Upper lobe of right lung (tissue), 1 donor: ENCODE measurements at regions not wholly inside any gene's neighbourhood (a gene's known extent, or its start where the extent isn't known, plus 50 kb on each side); places are given as distances from the start of the nearest gene placed in this dataset.
"Not testable (repeated sequence)": the region's sequence is repeated elsewhere in the genome, so short reads cannot be mapped to it uniquely, and the experiment has no call there.

Experiments
- ATAC-seq: fragments of 200-7000 bp; cut with Tn5 transposase; one replicate; pipeline ENCODE4 v1.9.1; 2020; ENCODE audit warnings: mild to moderate bottlenecking, moderate library complexity
- DNase-seq: peaks from one replicate; pipeline ENCODE4 v3.0.0-alpha.2; 2020
- H3K27ac ChIP-seq: fragments of 200-600 bp; one replicate; pipeline ENCODE4 v1.8.0; 2022
- H3K27me3 ChIP-seq: fragments of 200-600 bp; one replicate; pipeline ENCODE4 v1.8.0; 2022; ENCODE audit warnings: mild to moderate bottlenecking
- H3K36me3 ChIP-seq: fragments of 200-600 bp; one replicate; pipeline ENCODE4 v1.8.0; 2022
- H3K4me1 ChIP-seq: fragments of 200-600 bp; one replicate; pipeline ENCODE4 v1.8.0; 2022
- H3K4me3 ChIP-seq: fragments of 200-600 bp; one replicate; pipeline ENCODE4 v1.8.0; 2022; ENCODE audit warnings: mild to moderate bottlenecking
- H3K9me3 ChIP-seq: fragments of 200-600 bp; one replicate; pipeline ENCODE4 v1.8.0; 2022
- intact Hi-C: fragments of 100-400 bp; cut with DNase I; formaldehyde crosslinking; loops from one replicate; pipeline ENCODE4 v1.11.0; 2022
- TF ChIP-seq, protein P1 (sequence below): fragments of 200-600 bp; IDR thresholded peaks from one replicate; pipeline ENCODE4 v1.8.0; 2022; ENCODE audit warnings: antibody characterized with exemption
- donor health status: DM: no; HTN: yes; CAD: no; lungs with severe emphysema.

DNA sequence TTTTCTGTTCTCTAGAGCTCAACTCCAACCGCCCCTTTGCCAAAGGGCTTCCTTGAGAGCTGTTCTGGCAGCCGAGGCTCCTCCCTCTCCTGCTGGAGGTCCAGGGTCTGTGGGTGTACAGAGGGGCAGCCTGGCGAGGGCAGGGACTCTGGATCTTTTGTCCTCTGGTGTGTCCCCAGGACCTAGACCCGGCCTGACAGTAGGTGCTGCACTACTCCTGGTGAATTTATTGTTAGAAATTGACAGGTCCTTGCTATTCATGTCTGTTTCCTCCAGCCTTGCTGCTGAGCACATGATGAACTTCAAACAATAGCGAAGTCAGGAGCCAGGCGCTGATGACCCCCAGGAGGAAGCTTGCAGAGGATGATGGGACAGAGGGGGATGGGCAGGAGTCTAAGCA, 234.7 kb upstream of the SULF2 start:
- TF ChIP-seq, protein P1, sequence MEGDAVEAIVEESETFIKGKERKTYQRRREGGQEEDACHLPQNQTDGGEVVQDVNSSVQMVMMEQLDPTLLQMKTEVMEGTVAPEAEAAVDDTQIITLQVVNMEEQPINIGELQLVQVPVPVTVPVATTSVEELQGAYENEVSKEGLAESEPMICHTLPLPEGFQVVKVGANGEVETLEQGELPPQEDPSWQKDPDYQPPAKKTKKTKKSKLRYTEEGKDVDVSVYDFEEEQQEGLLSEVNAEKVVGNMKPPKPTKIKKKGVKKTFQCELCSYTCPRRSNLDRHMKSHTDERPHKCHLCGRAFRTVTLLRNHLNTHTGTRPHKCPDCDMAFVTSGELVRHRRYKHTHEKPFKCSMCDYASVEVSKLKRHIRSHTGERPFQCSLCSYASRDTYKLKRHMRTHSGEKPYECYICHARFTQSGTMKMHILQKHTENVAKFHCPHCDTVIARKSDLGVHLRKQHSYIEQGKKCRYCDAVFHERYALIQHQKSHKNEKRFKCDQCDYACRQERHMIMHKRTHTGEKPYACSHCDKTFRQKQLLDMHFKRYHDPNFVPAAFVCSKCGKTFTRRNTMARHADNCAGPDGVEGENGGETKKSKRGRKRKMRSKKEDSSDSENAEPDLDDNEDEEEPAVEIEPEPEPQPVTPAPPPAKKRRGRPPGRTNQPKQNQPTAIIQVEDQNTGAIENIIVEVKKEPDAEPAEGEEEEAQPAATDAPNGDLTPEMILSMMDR, result no peak
- no peak for DNase-seq
- Histone ChIP-seq H3K36me3 (no peaks in the 10 kb centered on the region), H3K4me1 (no peaks in the 10 kb centered on the region), H3K27ac (no peak overlapping the region), H3K27me3 (no peaks in the 10 kb centered on the region), H3K9me3 (no peaks in the 10 kb centered on the region), H3K4me3 (no peak overlapping the region)
- ATAC-seq, result peak; percentile 12
- intact Hi-C loops, result no loop called here

DNA sequence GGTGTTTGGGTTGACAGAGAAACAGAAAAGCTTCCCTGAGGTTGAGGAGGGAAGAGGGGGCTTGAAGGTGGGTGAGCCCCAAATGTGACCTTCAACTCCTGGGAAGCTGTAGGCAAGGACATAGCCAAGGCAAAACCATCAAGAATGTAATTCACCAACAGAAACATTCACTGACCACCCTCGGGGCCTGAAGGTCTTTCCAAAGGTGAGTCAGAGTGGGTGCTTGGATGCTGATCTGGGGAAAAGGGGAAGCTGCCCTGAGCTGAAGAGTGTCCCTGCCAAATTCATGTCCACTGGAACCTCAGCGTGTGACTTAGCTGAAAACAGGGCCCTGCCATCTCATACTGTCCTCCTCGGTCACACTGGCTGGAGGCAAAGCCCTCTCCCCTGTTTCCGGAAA, 234.2 kb upstream of the SULF2 start:
- intact Hi-C loops, result no loop called here
- H3K27ac ChIP-seq, result no peak overlapping the region
- no peaks in the 10 kb centered on the region for H3K4me1 ChIP-seq
- DNase-seq (no peak), ATAC-seq (no peak)
- TF ChIP-seq, protein P1, result no peak
- H3K27me3 ChIP-seq, result no peaks in the 10 kb centered on the region
- H3K4me3 ChIP-seq, result no peak overlapping the region
- H3K9me3 ChIP-seq, result no peaks in the 10 kb centered on the region
- no peaks in the 10 kb centered on the region for H3K36me3 ChIP-seq

DNA sequence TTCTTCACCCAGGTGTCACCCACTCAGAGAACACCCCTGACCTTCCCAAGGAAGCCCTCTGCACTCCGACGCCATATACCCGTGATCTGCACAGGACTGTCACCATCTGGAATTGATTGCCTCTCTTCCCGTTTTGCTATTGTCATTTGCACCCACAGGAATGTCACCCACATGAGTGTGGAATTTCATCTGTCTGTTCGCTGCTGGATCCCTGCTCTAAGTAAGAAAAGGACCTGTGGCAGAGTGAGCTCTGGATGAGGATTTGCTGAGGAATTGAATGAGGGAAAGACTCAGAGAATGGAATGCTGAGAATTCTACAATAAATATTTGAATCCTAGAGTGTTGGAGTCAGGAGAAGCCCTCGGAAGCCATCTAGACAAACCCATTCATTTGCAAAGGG, 233.6 kb upstream of the SULF2 start:
- H3K4me1 ChIP-seq, ATAC-seq, H3K27ac ChIP-seq, intact Hi-C loops, H3K36me3 ChIP-seq, DNase-seq, H3K9me3 ChIP-seq, H3K27me3 ChIP-seq, H3K4me3 ChIP-seq: not testable (repeated sequence)

DNA sequence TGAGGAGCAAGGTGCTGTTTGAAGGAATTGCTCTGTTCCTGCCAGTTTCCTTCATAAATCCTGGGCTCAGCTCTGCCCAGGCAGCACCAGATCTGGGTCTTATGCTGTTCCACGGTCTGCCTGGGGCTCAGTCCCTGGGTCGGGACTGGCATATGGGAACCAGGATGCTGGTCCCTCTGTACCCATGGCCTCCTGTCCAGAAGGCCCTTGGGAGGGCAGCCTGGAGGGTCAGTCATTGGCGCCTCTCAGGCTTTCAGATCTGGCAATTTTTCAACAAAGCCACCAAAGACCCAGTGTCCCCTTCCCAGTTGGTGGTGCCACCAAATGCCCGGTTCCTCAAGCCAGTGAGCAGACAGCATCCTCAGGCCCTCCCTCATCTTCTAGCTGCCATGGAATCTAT, 232.7 kb upstream of the SULF2 start:
- no peak for DNase-seq
- intact Hi-C loops, result no loop called here
- H3K36me3 ChIP-seq, result no peaks in the 10 kb centered on the region
- TF ChIP-seq, protein P1, result no peak
- H3K27ac ChIP-seq, result no peak overlapping the region
- no peak overlapping the region for H3K4me3 ChIP-seq
- no peaks in the 10 kb centered on the region for H3K9me3 ChIP-seq
- no peak for ATAC-seq
- no peaks in the 10 kb centered on the region for H3K27me3 ChIP-seq
- H3K4me1 ChIP-seq, result no peaks in the 10 kb centered on the region

DNA sequence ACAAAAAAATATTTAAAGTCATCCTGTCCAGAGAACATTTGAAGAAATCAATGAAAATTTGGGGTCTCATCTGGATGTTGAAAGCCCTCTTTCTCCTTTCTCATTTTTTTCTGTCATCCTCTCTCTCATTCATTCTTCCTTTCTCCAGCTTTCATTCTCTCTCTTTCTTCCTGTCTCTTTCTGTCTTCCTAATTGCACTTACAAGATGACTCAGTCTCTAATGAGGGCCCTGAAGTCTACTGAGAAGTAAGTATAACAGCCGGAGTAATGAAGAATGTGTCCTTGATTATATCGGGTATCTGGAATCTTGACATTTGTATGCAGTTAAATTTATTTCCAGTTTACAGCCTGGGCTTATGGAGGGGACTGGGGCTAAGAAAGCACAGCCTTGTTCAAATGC, 232.2 kb upstream of the SULF2 start:
- no peak overlapping the region for H3K27ac ChIP-seq
- ATAC-seq (no peak), DNase-seq (no peak)
- no peaks in the 10 kb centered on the region for H3K36me3 ChIP-seq
- intact Hi-C loops, result no loop called here
- peaks cover under 1% of the 10 kb centered on the region for H3K9me3 ChIP-seq
- TF ChIP-seq, protein P1, result no peak
- no peaks in the 10 kb centered on the region for H3K4me1 ChIP-seq
- no peaks in the 10 kb centered on the region for H3K27me3 ChIP-seq
- no peak overlapping the region for H3K4me3 ChIP-seq

DNA sequence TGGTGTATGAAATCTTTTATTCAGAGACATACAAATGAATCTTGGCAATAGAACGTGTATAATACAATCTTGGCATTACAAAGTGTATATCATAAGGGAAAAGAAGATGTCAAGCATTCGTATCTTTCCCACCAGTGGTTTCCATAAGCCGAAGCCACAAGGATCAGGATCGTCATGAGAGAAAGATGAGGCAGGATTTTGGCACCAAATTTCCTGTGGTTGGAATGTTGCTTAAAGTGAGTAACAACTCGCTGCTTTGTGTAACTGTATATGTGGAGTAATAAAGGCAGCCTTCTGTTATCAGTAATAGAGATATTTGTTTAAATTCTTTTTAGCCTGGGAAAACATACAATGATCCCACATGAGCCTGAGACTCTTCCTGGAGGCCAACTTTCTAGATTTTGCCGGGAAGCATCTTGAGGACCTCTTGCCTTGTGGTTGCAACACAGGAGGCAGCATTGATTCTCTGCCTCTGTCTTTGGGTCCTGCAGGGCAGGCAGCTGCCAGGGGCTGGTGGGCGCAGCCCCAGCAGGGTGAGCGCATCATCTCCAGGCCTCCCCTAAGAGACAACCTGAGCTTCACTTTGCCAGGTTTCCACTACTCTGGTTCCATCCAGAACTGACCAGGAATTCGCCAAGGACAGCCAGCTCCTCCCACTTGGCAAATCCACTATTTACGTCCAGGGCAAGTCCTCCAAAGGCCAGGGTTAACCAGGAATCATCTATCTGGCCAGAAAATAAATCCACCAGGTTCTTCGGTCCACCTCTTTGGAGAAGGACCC, 230.9 kb upstream of the SULF2 start:
- H3K4me3 ChIP-seq, result no peak overlapping the region
- ATAC-seq (no peak), DNase-seq (no peak)
- H3K27ac ChIP-seq, result no peak overlapping the region
- H3K4me1 ChIP-seq, result no peaks in the 10 kb centered on the region
- no peaks in the 10 kb centered on the region for H3K27me3 ChIP-seq
- H3K9me3 ChIP-seq, result peaks cover 5% of the 10 kb centered on the region
- intact Hi-C loops, result no loop called here
- TF ChIP-seq, protein P1, result no peak
- no peaks in the 10 kb centered on the region for H3K36me3 ChIP-seq
